NCI-H2227 (cell line): ENCODE measurements at regions not wholly inside any gene's neighbourhood (a gene's known extent, or its start where the extent isn't known, plus 50 kb on each side); places are given as distances from the start of the nearest gene placed in this dataset.

Experiments used
- DNase-seq: peaks from one replicate; lab custom pipeline; 2025; ENCODE audit not compliant: unreplicated experiment; lab: John Stamatoyannopoulos, UW

GRCh38 chr7:42624471-42624870 is 287.4 kb downstream of the C7orf25 start:
- DNase-seq, result no peak

- no peak for DNase-seq
These were observed 290.2 kb downstream of the C7orf25 start for GRCh38 chr7:42621543-42622219.

GRCh38 chr7:42618651-42619360 is 293.1 kb downstream of the C7orf25 start:
- no peak for DNase-seq

- no peak for DNase-seq
These were observed 293.9 kb downstream of the C7orf25 start for GRCh38 chr7:42617806-42618457.

GRCh38 chr7:42617071-42617765 is 294.7 kb downstream of the C7orf25 start:
- no peak for DNase-seq

GRCh38 chr7:42614636-42615035 is 297.2 kb downstream of the C7orf25 start:
- no peak for DNase-seq

GRCh38 chr7:42611961-42612360 is 299.9 kb downstream of the C7orf25 start:
- no peak for DNase-seq

GRCh38 chr7:42611289-42611928 is 300.5 kb downstream of the C7orf25 start:
- DNase-seq, result no peak

GRCh38 chr7:42606193-42606905 is 305.5 kb downstream of the C7orf25 start:
- no peak for DNase-seq

- DNase-seq, result no peak
These were observed 306.3 kb downstream of the C7orf25 start for GRCh38 chr7:42605406-42606192.

GRCh38 chr7:42603496-42603895 is 308.4 kb downstream of the C7orf25 start:
- no peak for DNase-seq

- DNase-seq, result no peak
These were observed 314.6 kb downstream of the C7orf25 start for GRCh38 chr7:42597300-42597699.

- DNase-seq, result no peak
These were observed 315.1 kb downstream of the C7orf25 start for GRCh38 chr7:42596737-42597136.

- DNase-seq, result no peak
These were observed 318.0 kb downstream of the C7orf25 start for GRCh38 chr7:42593860-42594259.

GRCh38 chr7:42590771-42591310 is 321.0 kb downstream of the C7orf25 start:
- no peak for DNase-seq

GRCh38 chr7:42588876-42589275 is 323.0 kb downstream of the C7orf25 start:
- no peak for DNase-seq

GRCh38 chr7:42587806-42588205 is 324.1 kb downstream of the C7orf25 start:
- no peak for DNase-seq

- DNase-seq, result no peak
These were observed 331.8 kb downstream of the C7orf25 start for GRCh38 chr7:42580061-42580460.

- no peak for DNase-seq
These were observed 336.7 kb downstream of the C7orf25 start for GRCh38 chr7:42575171-42575570.
